Spleen (tissue), 11 donors: ENCODE measurements at regions not wholly inside any gene's neighbourhood (a gene's known extent, or its start where the extent isn't known, plus 50 kb on each side); places are given as distances from the start of the nearest gene placed in this dataset.
"Not testable (repeated sequence)": the region's sequence is repeated elsewhere in the genome, so short reads cannot be mapped to it uniquely, and the experiment has no call there.

Source experiments
- DNase-seq: peaks from one replicate; pipeline ENCODE4 v3.0.0-alpha.2; 2020
- H3K27ac ChIP-seq, 8 donors: fragments of 200-600 bp; sonication (generic) in 7 of 8; 1 replicate in 4 of 8; 2 replicates in 4 of 8; pipeline versions ENCODE4 v1.5.0 to v1.8.0; 2016 to 2021; ENCODE audit warnings: inconsistent platforms in 4 of 8, mild to moderate bottlenecking in 4 of 8, moderate library complexity in 1 of 8
- H3K27me3 ChIP-seq, 7 donors: fragments of 200-600 bp; sonication (generic) in 6 of 7; replicated peaks in 1 of 7; 1 replicate in 4 of 7; 2 replicates in 3 of 7; pipeline versions ENCODE4 v1.5.0 to v1.8.0; 2016 to 2021; ENCODE audit warnings: inconsistent platforms in 3 of 7, mild to moderate bottlenecking in 1 of 7
- H3K36me3 ChIP-seq, 6 donors: fragments of 200-600 bp; sonication (generic) in 5 of 6; 1 replicate in 4 of 6; 2 replicates in 2 of 6; pipeline versions ENCODE4 v1.5.0 to v1.8.0; 2016 to 2021; ENCODE audit warnings: inconsistent platforms in 2 of 6
- H3K4me1 ChIP-seq, 6 donors: fragments of 200-600 bp; sonication (generic) in 5 of 6; 1 replicate in 3 of 6; 2 replicates in 3 of 6; pipeline versions ENCODE4 v1.5.0 to v1.8.0; 2016 to 2021; ENCODE audit warnings: inconsistent platforms in 3 of 6
- H3K4me3 ChIP-seq, 8 donors: fragments of 200-600 bp; sonication (generic) in 7 of 8; 1 replicate in 4 of 8; 2 replicates in 4 of 8; pipeline versions ENCODE4 v1.5.0 to v1.8.0; 2016 to 2021; ENCODE audit warnings: inconsistent platforms in 4 of 8, mild to moderate bottlenecking in 4 of 8, moderate library complexity in 2 of 8
- H3K9me3 ChIP-seq, 8 donors: fragments of 200-600 bp; sonication (generic) in 7 of 8; 1 replicate in 4 of 8; 2 replicates in 4 of 8; pipeline versions ENCODE4 v1.5.0 to v1.8.0; 2016 to 2021; ENCODE audit warnings: inconsistent platforms in 4 of 8
- CTCF ChIP-seq, 11 experiments: fragments of 200-600 bp in 7 of 11; fragments of 450-650 bp in 4 of 11; sonication (generic) in 4 of 11; IDR thresholded peaks in 8 of 11; conservative IDR thresholded peaks in 3 of 11; 1 replicate in 7 of 11; 2 replicates in 4 of 11; pipeline versions ENCODE4 v1.4.0 to v1.8.0; 2016 to 2021; ENCODE audit warnings: antibody characterized with exemption in 11 of 11, inconsistent platforms in 4 of 11, mild to moderate bottlenecking in 1 of 11
- POLR2A ChIP-seq, 3 donors: fragments of 450-650 bp; IDR thresholded peaks; one replicate each; pipeline ENCODE4 v1.5.1; 2017; ENCODE audit warnings: antibody characterized with exemption in 3 of 3, mild to moderate bottlenecking in 1 of 3
- POLR2AphosphoS5 ChIP-seq, 3 donors: sonication (generic); formaldehyde crosslinking; IDR thresholded peaks; one replicate each; pipeline ENCODE4 v1.5.1; 2017; ENCODE audit warnings: antibody characterized with exemption in 3 of 3
- whole genome bisulfite sequencing, 5 donors: extraction: QIAGEN DNeasy Blood & Tissue Kit in 3 of 5; methylation state at CpG; one replicate each; pipeline versions ENCODE4 v1.1.5 to v1.1.7; 2013 to 2018; 5-methylcytosine and 5-hydroxymethylcytosine counted together
- intact Hi-C: fragments of 100-400 bp; cut with DNase I; formaldehyde crosslinking; loops from one replicate; pipeline ENCODE4 v1.15.0; 2023; ENCODE audit warnings: low total_unique reads
- donor health status: healthy with polysubstance abuse.
- donor health status: DM: no; HTN: no; CAD: no; lungs with moderate emphysema.
- donor health status: DM: no; HTN: no; CAD: no.
- donor health status: Bipolar disorder and iron deficiency.
- donor health status: healthy.
- donor health status: DM: no; HTN: no; CAD: no.
- donor health status: DM: yes; HTN: yes; CAD: no.

GRCh38 chr16:77049577-77049976 lies 141.4 kb upstream of the MON1B start:
- Histone ChIP-seq H3K27ac (no peak overlapping the region), H3K36me3 (no peaks in the 10 kb centered on the region), H3K4me3 (no peak overlapping the region), H3K9me3 (no peaks in the 10 kb centered on the region), H3K4me1 (no peaks in the 10 kb centered on the region), H3K27me3 (no peaks in the 10 kb centered on the region)
- no peak for DNase-seq
- TF ChIP-seq CTCF (IDR thresholded peaks at IDR 0.05 in 8 of 11, conservative IDR thresholded peaks at IDR 0.05 in 3 of 11) (no peak), POLR2AphosphoS5 (IDR thresholded peaks at IDR 0.05) (no peak), POLR2A (IDR thresholded peaks at IDR 0.05) (no peak)
- intact Hi-C loops, result no loop called here
- WGBS, 5 donors, result 75 to 90% (median 80%) methylated on average over 4 of the region's 4 CpGs

DNA sequence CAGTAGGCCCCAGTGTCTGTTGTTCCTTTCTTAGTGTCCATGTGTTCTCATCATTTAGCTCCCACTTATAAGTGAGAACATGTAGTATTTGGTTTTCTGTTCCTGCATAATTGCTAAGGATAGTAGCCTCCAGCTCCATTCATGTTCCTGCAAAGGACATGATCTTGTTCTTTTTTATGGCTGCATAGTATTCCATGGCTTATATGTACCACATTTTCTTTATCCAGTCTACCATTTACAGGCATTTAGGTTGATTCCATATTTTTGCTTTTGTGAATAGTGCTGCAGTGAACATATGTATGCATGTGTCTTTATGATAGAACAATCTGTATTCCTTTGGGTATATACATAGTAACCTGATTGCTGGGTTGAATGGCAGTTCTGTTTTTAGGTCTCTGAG lies 134.4 kb upstream of the MON1B start:
- H3K27me3 ChIP-seq, H3K4me1 ChIP-seq, DNase-seq, H3K27ac ChIP-seq, H3K4me3 ChIP-seq, intact Hi-C loops, H3K36me3 ChIP-seq: not testable (repeated sequence)
- peaks cover 0 to 15% (median 0%) of the 10 kb centered on the region in 8 donors for H3K9me3 ChIP-seq

DNA sequence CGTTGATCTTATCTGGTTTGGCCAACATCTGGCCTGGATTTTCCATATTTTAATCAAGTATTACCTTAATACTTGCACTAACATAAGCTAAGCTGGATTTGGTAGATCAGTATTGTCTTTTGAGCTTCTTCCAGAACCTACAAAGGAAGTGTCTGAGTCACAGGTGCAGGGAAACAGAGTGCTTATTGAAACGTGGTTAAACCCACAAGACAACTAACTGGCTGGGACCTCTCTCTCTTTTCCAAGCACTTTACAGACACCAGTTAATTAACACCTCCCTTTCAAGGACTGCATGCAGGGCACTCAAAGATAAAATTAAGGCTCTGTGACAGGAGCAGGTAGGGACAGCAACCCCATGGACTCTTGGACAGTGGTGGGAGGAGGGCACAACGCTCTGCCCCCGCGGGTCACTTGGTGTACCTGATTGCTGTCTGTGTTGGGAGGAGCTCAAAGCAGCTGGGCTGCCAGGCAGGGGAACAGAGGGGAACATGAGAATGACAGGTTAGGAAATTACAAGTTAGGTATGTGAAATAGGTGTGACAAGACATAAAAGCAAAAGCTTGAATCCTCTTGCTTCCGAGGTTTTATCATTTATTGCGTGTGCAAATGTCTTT lies 133.7 kb upstream of the MON1B start:
- Histone ChIP-seq H3K27ac (no peak overlapping the region), H3K4me1 (no peaks in the 10 kb centered on the region), H3K9me3 (peaks cover 0 to 15% (median 0%) of the 10 kb centered on the region in 8 donors), H3K4me3 (no peak overlapping the region), H3K36me3 (no peaks in the 10 kb centered on the region), H3K27me3 (no peaks in the 10 kb centered on the region)
- intact Hi-C loops, result no loop called here
- WGBS, 5 donors, result 61 to 78% (median 72%) methylated on average over 7 of the region's 7 CpGs
- TF ChIP-seq POLR2AphosphoS5 (IDR thresholded peaks at IDR 0.05) (no peak), CTCF (IDR thresholded peaks at IDR 0.05 in 8 of 11, conservative IDR thresholded peaks at IDR 0.05 in 3 of 11) (no peak), POLR2A (IDR thresholded peaks at IDR 0.05) (no peak)
- DNase-seq, result no peak

DNA sequence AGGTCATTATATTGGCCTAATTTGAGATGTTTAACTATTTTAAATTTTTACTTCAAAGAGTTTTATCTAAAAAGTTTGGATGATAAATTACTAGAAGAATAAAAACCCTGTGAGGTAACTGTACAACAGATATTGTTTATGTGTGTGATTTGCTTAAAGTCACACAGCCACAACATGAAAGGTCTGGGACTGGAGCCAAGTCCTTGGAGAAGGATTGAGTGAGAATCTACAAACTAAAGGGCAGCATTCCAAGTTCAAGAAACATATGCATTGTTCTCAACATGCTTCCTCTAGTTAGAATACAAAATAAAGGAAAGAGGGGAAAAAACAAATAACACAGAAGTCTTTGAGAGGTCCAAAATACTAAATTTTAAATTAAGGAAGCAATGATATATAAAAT lies 131.5 kb upstream of the MON1B start:
- H3K27me3 ChIP-seq, result peaks cover 0 to 4% (median 0%) of the 10 kb centered on the region in 7 donors
- TF ChIP-seq CTCF (IDR thresholded peaks at IDR 0.05 in 8 of 11, conservative IDR thresholded peaks at IDR 0.05 in 3 of 11), result no peak
- TF ChIP-seq POLR2AphosphoS5 (IDR thresholded peaks at IDR 0.05), result no peak
- TF ChIP-seq POLR2A (IDR thresholded peaks at IDR 0.05), result no peak

DNA sequence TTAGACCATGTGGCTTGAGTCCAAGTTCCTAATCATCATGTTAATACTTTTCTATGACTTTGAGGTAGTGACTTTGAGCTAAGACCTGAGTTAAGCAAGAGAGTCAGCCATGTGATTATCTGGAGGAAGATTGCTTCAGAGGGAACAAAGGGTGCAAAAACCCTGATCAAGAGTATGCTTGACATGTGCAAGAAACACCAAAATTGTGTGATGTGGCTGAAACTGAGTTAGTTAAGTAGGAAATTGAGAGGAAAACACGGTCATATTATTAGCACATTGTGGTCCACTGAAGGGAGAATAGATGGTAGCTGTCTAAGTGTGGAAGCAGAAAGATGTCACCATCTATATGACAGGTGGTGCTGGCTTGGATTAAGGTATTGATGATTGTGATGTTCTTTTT lies 130.4 kb upstream of the MON1B start:
- no peak for DNase-seq
- peaks cover 0 to 12% (median 0%) of the 10 kb centered on the region in 6 donors for H3K4me1 ChIP-seq
- no peaks in the 10 kb centered on the region for H3K36me3 ChIP-seq
- peaks cover 0 to 4% (median 0%) of the 10 kb centered on the region in 7 donors for H3K27me3 ChIP-seq
- H3K27ac ChIP-seq, result no peak overlapping the region
- no peak overlapping the region for H3K4me3 ChIP-seq
- intact Hi-C loops, result no loop called here
- peaks cover 0 to 12% (median 0%) of the 10 kb centered on the region in 8 donors for H3K9me3 ChIP-seq
- 66 to 74% (median 72%) methylated on average over 1 of the region's 1 CpG for WGBS, 5 donors
- TF ChIP-seq POLR2A (IDR thresholded peaks at IDR 0.05), result no peak
- no peak for TF ChIP-seq POLR2AphosphoS5 (IDR thresholded peaks at IDR 0.05)
- TF ChIP-seq CTCF (IDR thresholded peaks at IDR 0.05 in 8 of 11, conservative IDR thresholded peaks at IDR 0.05 in 3 of 11), result no peak

More for the DNA sequence above, 131.5 kb upstream of the MON1B start:
- H3K9me3 ChIP-seq, result peaks cover 0 to 15% (median 0%) of the 10 kb centered on the region in 8 donors
- H3K4me1 ChIP-seq, result peaks cover 0 to 12% (median 0%) of the 10 kb centered on the region in 6 donors
- intact Hi-C loops, result no loop called here
- no peak for DNase-seq
- no peaks in the 10 kb centered on the region for H3K36me3 ChIP-seq
- no peak overlapping the region for H3K4me3 ChIP-seq
- no peak overlapping the region for H3K27ac ChIP-seq
